HEK293 (cell line): ENCODE measurements at regions not wholly inside any gene's neighbourhood (a gene's known extent, or its start where the extent isn't known, plus 50 kb on each side); places are given as distances from the start of the nearest gene placed in this dataset.

Source experiments
- CTCF ChIA-PET: fragments of 350-600 bp; formaldehyde crosslinking; extraction: SDS; loops from one replicate; lab custom pipeline; 2021; ENCODE audit warnings: antibody characterized with exemption; lab: Yijun Ruan, JAX
- POLR2A ChIA-PET: fragments of 300-600 bp; formaldehyde crosslinking; extraction: SDS; loops from one replicate; lab custom pipeline; 2020; ENCODE audit warnings: antibody characterized with exemption, inconsistent platforms; lab: Yijun Ruan, JAX
- H3K27ac ChIP-seq: fragments of 200-500 bp; sonication (Bioruptor generic); 2 replicates; pipeline ENCODE4 v1.5.1; 2014; ENCODE audit warnings: low read depth, low read length, control low read depth, inconsistent platforms; ENCODE audit errors: extremely low read depth
- H3K36me3 ChIP-seq, 2 experiments: fragments of 200-500 bp in 1 of 2; sonication (Bioruptor generic) in 1 of 2; 1 replicate in 1 of 2; 2 replicates in 1 of 2; pipeline ENCODE4 v1.5.1; 2014 to 2017; ENCODE audit warnings: inconsistent platforms in 2 of 2, low read length in 2 of 2; ENCODE audit not compliant: control insufficient read depth in 2 of 2, insufficient read depth in 1 of 2
- H3K4me1 ChIP-seq: fragments of 200-500 bp; sonication (Bioruptor generic); 2 replicates; pipeline ENCODE4 v1.5.1; 2014; ENCODE audit warnings: mild to moderate bottlenecking, low read length, inconsistent platforms; ENCODE audit not compliant: control insufficient read depth, insufficient read depth
- H3K4me3 ChIP-seq: 2 replicates; pipeline ENCODE4 v1.5.1; 2011; ENCODE audit warnings: low read depth, mild to moderate bottlenecking, control low read depth, low read length, moderate library complexity
- H3K9me3 ChIP-seq: fragments of 200-500 bp; sonication (Bioruptor generic); 2 replicates; pipeline ENCODE4 v1.5.1; 2014; ENCODE audit warnings: low read depth, low read length, inconsistent platforms; ENCODE audit not compliant: control insufficient read depth, insufficient read depth
- BCL11B ChIP-seq: fragments of 450-650 bp; formaldehyde crosslinking; IDR thresholded peaks from 2 replicates; pipeline ENCODE4 v1.5.1; 2016; ENCODE audit warnings: low read depth, missing biosample characterization, missing genetic modification characterization
- GLIS1 ChIP-seq: fragments of 450-650 bp; formaldehyde crosslinking; IDR thresholded peaks from 2 replicates; pipeline ENCODE4 v1.5.1; 2016; ENCODE audit warnings: missing biosample characterization, missing genetic modification characterization
- HOXD13 ChIP-seq: sonication (generic); formaldehyde crosslinking; IDR thresholded peaks from 2 replicates; pipeline ENCODE4 v1.8.0; 2022; ENCODE audit warnings: missing genetic modification reagents, borderline replicate concordance
- SALL2 ChIP-seq: fragments of 450-650 bp; formaldehyde crosslinking; IDR thresholded peaks from 2 replicates; pipeline ENCODE4 v1.5.0; 2017; ENCODE audit warnings: missing biosample characterization, mild to moderate bottlenecking, missing genetic modification characterization, borderline replicate concordance
- SP3 ChIP-seq: fragments of 450-650 bp; formaldehyde crosslinking; IDR thresholded peaks from 2 replicates; pipeline ENCODE4 v1.5.1; 2016; ENCODE audit warnings: missing biosample characterization, missing genetic modification characterization
- ZBTB20 ChIP-seq: fragments of 450-650 bp; formaldehyde crosslinking; IDR thresholded peaks from 2 replicates; pipeline ENCODE4 v1.5.1; 2016; ENCODE audit warnings: missing biosample characterization, missing genetic modification characterization
- ZBTB7A ChIP-seq: fragments of 450-650 bp; formaldehyde crosslinking; IDR thresholded peaks from 2 replicates; pipeline ENCODE4 v1.5.1; 2016; ENCODE audit warnings: low read depth, missing biosample characterization, missing genetic modification characterization
- ZBTB8A ChIP-seq: fragments of 450-650 bp; formaldehyde crosslinking; IDR thresholded peaks from 2 replicates; pipeline ENCODE4 v1.5.1; 2016; ENCODE audit warnings: missing biosample characterization, missing genetic modification characterization
- ZNF155 ChIP-seq: fragments of 450-650 bp; formaldehyde crosslinking; IDR thresholded peaks from 2 replicates; pipeline ENCODE4 v1.5.1; 2016; ENCODE audit warnings: missing biosample characterization, missing genetic modification characterization
- ZNF223 ChIP-seq: fragments of 450-650 bp; formaldehyde crosslinking; IDR thresholded peaks from 2 replicates; pipeline ENCODE4 v1.5.1; 2016; ENCODE audit warnings: missing biosample characterization, missing genetic modification characterization
- ZNF26 ChIP-seq: fragments of 450-650 bp; formaldehyde crosslinking; IDR thresholded peaks from 2 replicates; pipeline ENCODE4 v1.5.1; 2016; ENCODE audit warnings: missing biosample characterization, missing genetic modification characterization
- ZNF274 ChIP-seq, 2 experiments: fragments of 200-500 bp in 1 of 2; fragments of 450-650 bp in 1 of 2; sonication (Bioruptor generic) in 1 of 2; formaldehyde crosslinking in 1 of 2; IDR thresholded peaks; 2 replicates each; pipeline versions ENCODE4 v1.5.1 to v1.6.1; 2014 to 2016; ENCODE audit warnings: borderline replicate concordance in 1 of 2, inconsistent platforms in 1 of 2, low read length in 1 of 2, missing biosample characterization in 1 of 2, missing genetic modification characterization in 1 of 2
- ZNF280D ChIP-seq: fragments of 450-650 bp; formaldehyde crosslinking; IDR thresholded peaks from 2 replicates; pipeline ENCODE4 v1.5.1; 2016; ENCODE audit warnings: missing biosample characterization, missing genetic modification characterization
- ZNF391 ChIP-seq: fragments of 450-650 bp; formaldehyde crosslinking; IDR thresholded peaks from 2 replicates; pipeline ENCODE4 v1.5.1; 2016; ENCODE audit warnings: low read depth, missing biosample characterization, missing genetic modification characterization, borderline replicate concordance
- ZNF423 ChIP-seq: fragments of 450-650 bp; formaldehyde crosslinking; IDR thresholded peaks from 2 replicates; pipeline ENCODE4 v1.5.1; 2016; ENCODE audit warnings: missing biosample characterization, missing genetic modification characterization
- ZNF585B ChIP-seq: fragments of 450-650 bp; formaldehyde crosslinking; IDR thresholded peaks from 2 replicates; pipeline ENCODE4 v1.5.1; 2016; ENCODE audit warnings: missing biosample characterization, missing genetic modification characterization
- ZNF664 ChIP-seq: fragments of 450-650 bp; formaldehyde crosslinking; IDR thresholded peaks from 2 replicates; pipeline ENCODE4 v1.5.1; 2016; ENCODE audit warnings: missing biosample characterization, missing genetic modification characterization
- TF ChIP-seq, protein P1 (sequence below): fragments of 450-650 bp; IDR thresholded peaks from 2 replicates; pipeline ENCODE4 v1.5.1; 2018; ENCODE audit warnings: missing biosample characterization, missing genetic modification characterization
- TF ChIP-seq, protein P2 (sequence below): fragments of 450-650 bp; formaldehyde crosslinking; IDR thresholded peaks from 2 replicates; pipeline ENCODE4 v1.5.0; 2017; ENCODE audit warnings: missing biosample characterization, missing genetic modification characterization, borderline replicate concordance

- POLR2A ChIA-PET: interaction anchor here (1.5 kb wide), 1 partner anchor 13 kb away, joined by 7 read pairs; no protein-coding TSS in a partner anchor
- Histone ChIP-seq H3K9me3 (no peaks in the 10 kb centered on the region), H3K27ac (no peak overlapping the region)
- CTCF ChIA-PET: interaction anchor here (1.3 to 3.5 kb wide), 4 partner anchors 11 to 45 kb away, joined by 4 to 18 read pairs (median 10); no protein-coding TSS in a partner anchor
- no peak for TF ChIP-seq ZBTB8A (tag by site-specific recombination)
- no peak for TF ChIP-seq ZNF391 (tag by site-specific recombination)
- TF ChIP-seq GLIS1 (tag by site-specific recombination): no peak
- TF ChIP-seq SALL2 (tag by site-specific recombination): no peak
- TF ChIP-seq ZNF280D (tag by site-specific recombination): no peak
- TF ChIP-seq SP3 (tag by site-specific recombination): no peak
- TF ChIP-seq BCL11B: no peak
- TF ChIP-seq ZNF423 (tag by site-specific recombination): no peak
- TF ChIP-seq HOXD13: no peak
- TF ChIP-seq ZNF26: no peak
- no peak for TF ChIP-seq ZBTB20 (tag by site-specific recombination)
- TF ChIP-seq ZNF223 (tag by site-specific recombination): no peak
- TF ChIP-seq ZBTB7A (tag by site-specific recombination): no peak
- TF ChIP-seq ZNF664 (tag by site-specific recombination): no peak
- TF ChIP-seq ZNF585B (tag by site-specific recombination): no peak
- TF ChIP-seq, protein P1, sequence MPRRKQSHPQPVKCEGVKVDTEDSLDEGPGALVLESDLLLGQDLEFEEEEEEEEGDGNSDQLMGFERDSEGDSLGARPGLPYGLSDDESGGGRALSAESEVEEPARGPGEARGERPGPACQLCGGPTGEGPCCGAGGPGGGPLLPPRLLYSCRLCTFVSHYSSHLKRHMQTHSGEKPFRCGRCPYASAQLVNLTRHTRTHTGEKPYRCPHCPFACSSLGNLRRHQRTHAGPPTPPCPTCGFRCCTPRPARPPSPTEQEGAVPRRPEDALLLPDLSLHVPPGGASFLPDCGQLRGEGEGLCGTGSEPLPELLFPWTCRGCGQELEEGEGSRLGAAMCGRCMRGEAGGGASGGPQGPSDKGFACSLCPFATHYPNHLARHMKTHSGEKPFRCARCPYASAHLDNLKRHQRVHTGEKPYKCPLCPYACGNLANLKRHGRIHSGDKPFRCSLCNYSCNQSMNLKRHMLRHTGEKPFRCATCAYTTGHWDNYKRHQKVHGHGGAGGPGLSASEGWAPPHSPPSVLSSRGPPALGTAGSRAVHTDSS (tag by site-specific recombination): no peak
- TF ChIP-seq, protein P2, sequence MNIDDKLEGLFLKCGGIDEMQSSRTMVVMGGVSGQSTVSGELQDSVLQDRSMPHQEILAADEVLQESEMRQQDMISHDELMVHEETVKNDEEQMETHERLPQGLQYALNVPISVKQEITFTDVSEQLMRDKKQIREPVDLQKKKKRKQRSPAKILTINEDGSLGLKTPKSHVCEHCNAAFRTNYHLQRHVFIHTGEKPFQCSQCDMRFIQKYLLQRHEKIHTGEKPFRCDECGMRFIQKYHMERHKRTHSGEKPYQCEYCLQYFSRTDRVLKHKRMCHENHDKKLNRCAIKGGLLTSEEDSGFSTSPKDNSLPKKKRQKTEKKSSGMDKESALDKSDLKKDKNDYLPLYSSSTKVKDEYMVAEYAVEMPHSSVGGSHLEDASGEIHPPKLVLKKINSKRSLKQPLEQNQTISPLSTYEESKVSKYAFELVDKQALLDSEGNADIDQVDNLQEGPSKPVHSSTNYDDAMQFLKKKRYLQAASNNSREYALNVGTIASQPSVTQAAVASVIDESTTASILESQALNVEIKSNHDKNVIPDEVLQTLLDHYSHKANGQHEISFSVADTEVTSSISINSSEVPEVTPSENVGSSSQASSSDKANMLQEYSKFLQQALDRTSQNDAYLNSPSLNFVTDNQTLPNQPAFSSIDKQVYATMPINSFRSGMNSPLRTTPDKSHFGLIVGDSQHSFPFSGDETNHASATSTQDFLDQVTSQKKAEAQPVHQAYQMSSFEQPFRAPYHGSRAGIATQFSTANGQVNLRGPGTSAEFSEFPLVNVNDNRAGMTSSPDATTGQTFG: no peak
- no peak for TF ChIP-seq ZNF274 (IDR thresholded peaks at IDR 0.05; ENCODE audit: low read length)
- TF ChIP-seq ZNF274 (tag by site-specific recombination; IDR thresholded peaks at IDR 0.05; ENCODE audit: borderline replicate concordance): no peak
- TF ChIP-seq ZNF155 (tag by site-specific recombination): no peak
- TF ChIP-seq, all 188 proteins: peak for 0
- no peaks in the 10 kb centered on the region for H3K4me1 ChIP-seq
- no peak overlapping the region for H3K4me3 ChIP-seq
- H3K36me3 ChIP-seq: no peaks in the 10 kb centered on the region
Measured at GRCh38 chr6:27758491-27758890, 153.7 kb downstream of the OR2B2 start.
